ENCODE measurements at regions not wholly inside any gene's neighbourhood (a gene's known extent, or its start where the extent isn't known, plus 50 kb on each side); places are given as distances from the start of the nearest gene placed in this dataset.

GRCh38 chr7:142606081-142606480, 143.2 kb upstream of the PRSS1 start:
- no peaks in the 10 kb centered on the region for H3K9me3 ChIP-seq (ENCODE audit: low read depth, low read length)
- TF ChIP-seq EZH2 (IDR thresholded peaks at IDR 0.05) (no peak), FOXP2 (optimal IDR thresholded peaks at IDR 0.05; ENCODE audit: control extremely low read depth, extremely low read length, insufficient read depth) (no peak), POLR2AphosphoS5 (IDR thresholded peaks at IDR 0.05; ENCODE audit: borderline replicate concordance, low read depth, low read length) (no peak)
- DNase-seq (ENCODE audit: low read depth, low spot score): no peak
- H3K9ac ChIP-seq (ENCODE audit: insufficient read length): no peak overlapping the region
- H3K36me3 ChIP-seq (ENCODE audit: insufficient read depth, low read length): no peaks in the 10 kb centered on the region
- H3K4me3 ChIP-seq: no peak overlapping the region
- no peak overlapping the region for H3K27ac ChIP-seq

- Histone ChIP-seq H3K9me3 (ENCODE audit: low read depth, low read length) (no peaks in the 10 kb centered on the region), H3K27ac (no peak overlapping the region), H3K4me3 (no peak overlapping the region), H3K36me3 (ENCODE audit: insufficient read depth, low read length) (no peaks in the 10 kb centered on the region), H3K9ac (ENCODE audit: insufficient read length) (no peak overlapping the region)
- no peak for DNase-seq (ENCODE audit: low read depth, low spot score)
- TF ChIP-seq FOXP2 (optimal IDR thresholded peaks at IDR 0.05; ENCODE audit: control extremely low read depth, extremely low read length, insufficient read depth) (no peak), EZH2 (IDR thresholded peaks at IDR 0.05) (no peak), POLR2AphosphoS5 (IDR thresholded peaks at IDR 0.05; ENCODE audit: borderline replicate concordance, low read depth, low read length) (no peak)
These were observed 144.6 kb upstream of the PRSS1 start for GRCh38 chr7:142604671-142605070.

GRCh38 chr7:142603870-142604448, 145.3 kb upstream of the PRSS1 start:
- Histone ChIP-seq H3K36me3 (ENCODE audit: insufficient read depth, low read length) (no peaks in the 10 kb centered on the region), H3K9me3 (ENCODE audit: low read depth, low read length) (no peaks in the 10 kb centered on the region), H3K9ac (ENCODE audit: insufficient read length) (no peak overlapping the region), H3K4me3 (no peak overlapping the region), H3K27ac (no peak overlapping the region)
- no peak for TF ChIP-seq POLR2AphosphoS5 (IDR thresholded peaks at IDR 0.05; ENCODE audit: borderline replicate concordance, low read depth, low read length)
- no peak for TF ChIP-seq EZH2 (IDR thresholded peaks at IDR 0.05)
- TF ChIP-seq FOXP2 (optimal IDR thresholded peaks at IDR 0.05; ENCODE audit: control extremely low read depth, extremely low read length, insufficient read depth): no peak
- peak; percentile 30 for DNase-seq (ENCODE audit: low read depth, low spot score)

- no peak overlapping the region for H3K9ac ChIP-seq (ENCODE audit: insufficient read length)
- no peak overlapping the region for H3K27ac ChIP-seq
- no peak for DNase-seq (ENCODE audit: low read depth, low spot score)
- TF ChIP-seq FOXP2 (optimal IDR thresholded peaks at IDR 0.05; ENCODE audit: control extremely low read depth, extremely low read length, insufficient read depth) (no peak), EZH2 (IDR thresholded peaks at IDR 0.05) (no peak), POLR2AphosphoS5 (IDR thresholded peaks at IDR 0.05; ENCODE audit: borderline replicate concordance, low read depth, low read length) (no peak)
- H3K9me3 ChIP-seq (ENCODE audit: low read depth, low read length): no peaks in the 10 kb centered on the region
- H3K36me3 ChIP-seq (ENCODE audit: insufficient read depth, low read length): no peaks in the 10 kb centered on the region
- H3K4me3 ChIP-seq: no peak overlapping the region
These were observed 146.5 kb upstream of the PRSS1 start for GRCh38 chr7:142602756-142603155.

- H3K36me3 ChIP-seq (ENCODE audit: insufficient read depth, low read length): no peaks in the 10 kb centered on the region
- H3K9me3 ChIP-seq (ENCODE audit: low read depth, low read length): no peaks in the 10 kb centered on the region
- DNase-seq (ENCODE audit: low read depth, low spot score): no peak
- TF ChIP-seq EZH2 (IDR thresholded peaks at IDR 0.05): no peak
- no peak for TF ChIP-seq POLR2AphosphoS5 (IDR thresholded peaks at IDR 0.05; ENCODE audit: borderline replicate concordance, low read depth, low read length)
- no peak for TF ChIP-seq FOXP2 (optimal IDR thresholded peaks at IDR 0.05; ENCODE audit: control extremely low read depth, extremely low read length, insufficient read depth)
- no peak overlapping the region for H3K9ac ChIP-seq (ENCODE audit: insufficient read length)
- H3K27ac ChIP-seq: no peak overlapping the region
- H3K4me3 ChIP-seq: no peak overlapping the region
These were observed 147.1 kb upstream of the PRSS1 start for GRCh38 chr7:142602183-142602582.

GRCh38 chr7:142598297-142598696, 151.0 kb upstream of the PRSS1 start:
- no peak overlapping the region for H3K4me3 ChIP-seq
- no peak overlapping the region for H3K27ac ChIP-seq
- TF ChIP-seq EZH2 (IDR thresholded peaks at IDR 0.05): no peak
- TF ChIP-seq POLR2AphosphoS5 (IDR thresholded peaks at IDR 0.05; ENCODE audit: borderline replicate concordance, low read depth, low read length): no peak
- TF ChIP-seq FOXP2 (optimal IDR thresholded peaks at IDR 0.05; ENCODE audit: control extremely low read depth, extremely low read length, insufficient read depth): no peak
- no peak overlapping the region for H3K9ac ChIP-seq (ENCODE audit: insufficient read length)
- no peaks in the 10 kb centered on the region for H3K9me3 ChIP-seq (ENCODE audit: low read depth, low read length)
- no peaks in the 10 kb centered on the region for H3K36me3 ChIP-seq (ENCODE audit: insufficient read depth, low read length)
- DNase-seq (ENCODE audit: low read depth, low spot score): no peak

GRCh38 chr7:142597547-142597946, 151.7 kb upstream of the PRSS1 start:
- Histone ChIP-seq H3K27ac (no peak overlapping the region), H3K4me3 (no peak overlapping the region), H3K9me3 (ENCODE audit: low read depth, low read length) (no peaks in the 10 kb centered on the region), H3K9ac (ENCODE audit: insufficient read length) (no peak overlapping the region), H3K36me3 (ENCODE audit: insufficient read depth, low read length) (no peaks in the 10 kb centered on the region)
- TF ChIP-seq FOXP2 (optimal IDR thresholded peaks at IDR 0.05; ENCODE audit: control extremely low read depth, extremely low read length, insufficient read depth) (no peak), POLR2AphosphoS5 (IDR thresholded peaks at IDR 0.05; ENCODE audit: borderline replicate concordance, low read depth, low read length) (no peak), EZH2 (IDR thresholded peaks at IDR 0.05) (no peak)
- DNase-seq (ENCODE audit: low read depth, low spot score): no peak

GRCh38 chr7:142595816-142596516, 153.3 kb upstream of the PRSS1 start:
- no peak overlapping the region for H3K4me3 ChIP-seq
- no peaks in the 10 kb centered on the region for H3K9me3 ChIP-seq (ENCODE audit: low read depth, low read length)
- no peak for DNase-seq (ENCODE audit: low read depth, low spot score)
- no peaks in the 10 kb centered on the region for H3K36me3 ChIP-seq (ENCODE audit: insufficient read depth, low read length)
- TF ChIP-seq EZH2 (IDR thresholded peaks at IDR 0.05) (no peak), FOXP2 (optimal IDR thresholded peaks at IDR 0.05; ENCODE audit: control extremely low read depth, extremely low read length, insufficient read depth) (no peak)
- no peak overlapping the region for H3K27ac ChIP-seq
- no peak overlapping the region for H3K9ac ChIP-seq (ENCODE audit: insufficient read length)

All from SK-N-MC (cell line).